H1 (cell line): ENCODE measurements at regions not wholly inside any gene's neighbourhood (a gene's known extent, or its start where the extent isn't known, plus 50 kb on each side); places are given as distances from the start of the nearest gene placed in this dataset.

Source experiments
- ATF2 ChIP-seq: IDR thresholded peaks from 2 replicates; pipeline ENCODE4 v1.6.1; 2012; ENCODE audit warnings: low read length, inconsistent platforms
- CTBP2 ChIP-seq: IDR thresholded peaks from 2 replicates; pipeline ENCODE4 v1.7.0; 2011; ENCODE audit warnings: borderline replicate concordance, mild to moderate bottlenecking, moderate library complexity, mixed read lengths, low read length; ENCODE audit not compliant: insufficient read depth, insufficient read length
- FOSL1 ChIP-seq: IDR thresholded peaks from 2 replicates; pipeline ENCODE4 v1.6.1; 2011; ENCODE audit warnings: mild to moderate bottlenecking, low read depth, low read length, moderate library complexity; ENCODE audit not compliant: insufficient read depth
- SRF ChIP-seq: IDR thresholded peaks from 2 replicates; pipeline ENCODE4 v1.6.1; 2011; ENCODE audit warnings: mild to moderate bottlenecking, low read depth, low read length, moderate library complexity

GRCh38 chr1:240701412-240701811 is 89.5 kb upstream of the GREM2 start (continued):
- TF ChIP-seq ATF2 = no peak
- no peak for TF ChIP-seq FOSL1
- TF ChIP-seq SRF = no peak
- no peak for TF ChIP-seq CTBP2
